Cardiac fibroblast (primary cell): ENCODE measurements at regions not wholly inside any gene's neighbourhood (a gene's known extent, or its start where the extent isn't known, plus 50 kb on each side); places are given as distances from the start of the nearest gene placed in this dataset.

ENCODE experiments used
- DNase-seq, 2 donors: peaks; one replicate each; pipeline versions ENCODE4 v3.0.0 to v3.0.0-alpha.2; 2010; ENCODE audit warnings: low read depth in 2 of 2
- H3K4me3 ChIP-seq, 2 donors: replicated peaks in 1 of 2; 1 replicate in 1 of 2; 2 replicates in 1 of 2; pipeline ENCODE4 v1.5.1; 2011; ENCODE audit warnings: low read depth in 2 of 2, low read length in 2 of 2, mild to moderate bottlenecking in 2 of 2, moderate library complexity in 1 of 2
- CTCF ChIP-seq: IDR thresholded peaks from one replicate; pipeline ENCODE4 v1.5.1; 2011; ENCODE audit warnings: low read depth, mild to moderate bottlenecking, low read length, inconsistent platforms

DNA sequence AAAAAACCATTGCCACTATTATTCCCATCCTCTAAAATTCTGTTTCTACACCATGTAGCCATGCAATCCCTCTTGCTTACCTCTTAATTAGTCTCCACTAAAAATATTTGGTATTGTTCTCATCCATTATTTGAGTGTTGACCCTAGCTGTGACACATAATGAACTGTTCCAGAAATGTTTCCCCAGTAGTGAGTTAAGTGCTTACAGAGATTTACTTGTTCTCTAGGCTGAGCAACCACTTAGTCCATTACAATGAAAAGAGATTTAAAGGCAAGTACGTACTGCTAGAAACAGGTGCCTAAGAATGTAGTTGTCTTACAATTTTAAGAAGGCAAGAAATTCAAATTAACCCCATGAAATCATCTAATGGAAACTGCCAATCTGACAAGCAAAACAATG, 112.7 kb upstream of the PTPN13 start:
- no peak for DNase-seq
- TF ChIP-seq CTCF: no peak

DNA sequence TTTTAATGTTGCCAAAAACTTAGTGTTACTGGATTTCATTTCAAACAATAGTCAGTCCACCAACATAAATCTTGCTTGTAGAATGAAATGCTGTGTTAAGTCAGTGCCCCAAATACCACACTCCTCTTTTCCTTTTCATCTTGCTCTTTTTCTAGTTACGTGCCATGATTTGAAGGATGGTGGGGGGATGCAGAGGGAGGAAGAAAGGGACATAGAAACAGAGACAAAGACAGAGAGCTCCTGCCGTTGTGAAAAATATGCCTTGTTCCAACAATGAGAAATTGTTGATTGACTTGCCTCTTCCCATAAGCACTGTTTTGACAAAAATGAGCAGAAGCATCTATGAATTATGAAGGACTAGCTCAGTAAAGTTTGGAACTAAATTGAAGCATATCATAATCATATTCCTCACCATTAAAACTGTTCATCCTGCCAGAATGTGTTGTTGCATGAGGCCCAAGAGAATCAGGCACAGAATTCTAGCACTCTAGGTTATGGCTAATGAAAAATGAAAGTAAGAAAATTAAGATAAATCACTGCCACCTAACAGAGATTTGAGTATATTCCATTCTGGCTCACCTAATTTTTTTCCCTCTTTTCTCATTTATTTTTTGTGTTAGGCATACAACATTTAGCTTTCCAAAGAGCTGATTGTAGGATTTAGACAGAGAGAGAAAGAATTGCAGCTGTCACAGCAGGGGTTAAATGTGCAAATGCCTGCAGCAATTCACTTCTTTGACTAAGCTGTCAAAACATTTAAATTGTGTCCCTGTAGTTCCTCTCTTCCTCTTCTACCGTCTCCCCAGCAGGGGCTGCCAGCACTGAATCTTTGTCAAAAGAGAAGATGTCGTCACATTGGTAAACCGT, 111.6 kb upstream of the PTPN13 start:
- peak; percentile 35 for TF ChIP-seq CTCF
- peak in 1 of 2 donors; percentile 25 for DNase-seq
- no peak overlapping the region for H3K4me3 ChIP-seq

More for the DNA sequence above, 112.7 kb upstream of the PTPN13 start:
- H3K4me3 ChIP-seq: no peak overlapping the region

DNA sequence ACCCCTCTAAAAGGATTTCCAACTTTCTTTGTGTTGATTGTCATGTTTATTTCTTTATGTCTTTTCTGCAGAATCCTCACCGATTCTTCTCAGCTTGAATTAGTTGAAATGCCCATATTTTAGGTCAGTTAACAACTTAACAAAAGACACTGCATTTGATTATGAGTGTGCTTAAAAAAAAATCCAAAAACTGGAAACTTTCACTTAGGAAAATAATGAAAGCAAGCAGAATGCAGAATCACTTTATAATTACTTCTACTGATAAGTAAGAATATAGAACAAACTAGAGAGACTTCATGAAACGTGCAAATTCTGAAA, 111.0 kb upstream of the PTPN13 start:
- TF ChIP-seq CTCF: no peak
- H3K4me3 ChIP-seq: no peak overlapping the region
- DNase-seq: no peak

GRCh38 chr4:86483773-86484172, 110.3 kb upstream of the PTPN13 start:
- H3K4me3 ChIP-seq: no peak overlapping the region
- TF ChIP-seq CTCF: no peak
- DNase-seq: no peak

DNA sequence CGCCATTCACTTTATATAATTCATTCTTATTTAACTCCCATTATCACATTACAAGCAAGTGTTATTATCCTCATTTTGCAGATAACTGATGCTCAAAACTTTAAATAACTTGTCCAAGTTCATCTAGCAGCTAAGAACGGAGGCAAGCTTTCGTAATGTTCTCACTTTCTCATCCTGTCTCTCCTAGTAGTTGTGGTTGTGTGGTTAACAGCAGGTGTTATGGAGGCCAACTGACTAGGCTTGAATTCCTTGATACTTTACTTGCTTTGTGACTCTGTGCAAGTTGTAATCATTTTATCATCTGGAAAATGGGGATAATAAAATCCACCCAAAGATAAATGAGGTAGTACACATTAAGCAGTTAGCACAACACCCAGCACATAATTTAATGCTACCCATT, 109.9 kb upstream of the PTPN13 start:
- DNase-seq: no peak
- TF ChIP-seq CTCF: no peak
- H3K4me3 ChIP-seq: no peak overlapping the region

- H3K4me3 ChIP-seq: no peak overlapping the region
- TF ChIP-seq CTCF: no peak
- no peak for DNase-seq
Observed at GRCh38 chr4:86487738-86488348, 106.3 kb upstream of the PTPN13 start.
